IMR-90 (cell line): ENCODE measurements at regions not wholly inside any gene's neighbourhood (a gene's known extent, or its start where the extent isn't known, plus 50 kb on each side); places are given as distances from the start of the nearest gene placed in this dataset.

Experiments
- ATAC-seq: fragments of 200-7000 bp; cut with Tn5 transposase; 2 replicates; pipeline ENCODE4 v1.9.1; 2020; ENCODE audit warnings: low read depth, mild to moderate bottlenecking, moderate library complexity
- BruUV-seq: library from RNA; stranded (reverse); fragments of 400-500 nt; replicated peaks from 2 replicates; lab custom pipeline; 2021; lab: Mats Ljungman, UMichigan
- CTCF ChIA-PET: fragments of 300-600 bp; formaldehyde crosslinking; extraction: SDS; loops from one replicate; lab custom pipeline; 2021; ENCODE audit warnings: antibody characterized with exemption; lab: Yijun Ruan, JAX
- POLR2A ChIA-PET: fragments of 300-600 bp; sonication (Branson Sonifier 250); formaldehyde crosslinking; loops from one replicate; lab custom pipeline; 2022; ENCODE audit warnings: antibody characterized with exemption; ENCODE audit not compliant: unreplicated experiment; lab: Charles Lee
- DNase-seq: peaks from one replicate; pipeline ENCODE4 v3.0.0; 2013
- H2AFZ ChIP-seq: replicated peaks from 2 replicates; pipeline ENCODE3; 2013; ENCODE audit warnings: low read length, mild to moderate bottlenecking; ENCODE audit not compliant: poor library complexity
- H2AK5ac ChIP-seq: 2 replicates; pipeline ENCODE4 v1.6.1; 2013; ENCODE audit warnings: low read depth, low read length, inconsistent platforms
- H2AK9ac ChIP-seq: replicated peaks from 2 replicates; pipeline ENCODE3; 2013; ENCODE audit warnings: mild to moderate bottlenecking, low read depth, low read length, moderate library complexity; ENCODE audit not compliant: poor library complexity
- H2BK120ac ChIP-seq: 2 replicates; pipeline ENCODE4 v1.6.1; 2013; ENCODE audit warnings: low read depth, low read length, inconsistent platforms
- H2BK15ac ChIP-seq: 3 replicates; pipeline ENCODE4 v1.6.1; 2013; ENCODE audit warnings: low read depth, low read length, inconsistent platforms
- H2BK20ac ChIP-seq: 2 replicates; pipeline ENCODE4 v1.6.1; 2013; ENCODE audit warnings: low read depth, mild to moderate bottlenecking, inconsistent platforms, low read length, moderate library complexity
- H2BK5ac ChIP-seq: 2 replicates; pipeline ENCODE4 v1.6.1; 2013; ENCODE audit warnings: mild to moderate bottlenecking, low read depth, low read length, inconsistent platforms; ENCODE audit not compliant: poor library complexity, severe bottlenecking
- H3K14ac ChIP-seq: replicated peaks from 2 replicates; pipeline ENCODE4 v1.6.1; 2013; ENCODE audit warnings: low read depth, low read length, inconsistent platforms
- H3K18ac ChIP-seq: 2 replicates; pipeline ENCODE4 v1.6.1; 2013; ENCODE audit warnings: low read depth, low read length, control low read depth
- H3K23ac ChIP-seq: 2 replicates; pipeline ENCODE4 v1.6.1; 2013; ENCODE audit warnings: low read depth, low read length, inconsistent platforms
- H3K27ac ChIP-seq: 2 replicates; pipeline ENCODE4 v1.5.1; 2013; ENCODE audit warnings: mild to moderate bottlenecking, control low read depth, low read length; ENCODE audit not compliant: insufficient read depth
- H3K27me3 ChIP-seq: 2 replicates; pipeline ENCODE4 v1.6.1; 2013; ENCODE audit warnings: low read length; ENCODE audit not compliant: control insufficient read depth, insufficient read depth
- H3K36me3 ChIP-seq: 2 replicates; pipeline ENCODE4 v1.6.1; 2013; ENCODE audit warnings: low read length, mixed read lengths; ENCODE audit not compliant: control insufficient read depth, insufficient read depth
- H3K4ac ChIP-seq: 2 replicates; pipeline ENCODE4 v1.6.1; 2013; ENCODE audit warnings: low read depth, low read length, inconsistent platforms
- H3K4me1 ChIP-seq: 2 replicates; pipeline ENCODE4 v1.6.1; 2013; ENCODE audit warnings: low read length, mixed read lengths; ENCODE audit not compliant: control insufficient read depth, insufficient read depth
- H3K4me2 ChIP-seq: 2 replicates; pipeline ENCODE4 v1.6.1; 2013; ENCODE audit warnings: low read depth, mild to moderate bottlenecking, control low read depth, low read length, moderate library complexity
- H3K4me3 ChIP-seq: 2 replicates; pipeline ENCODE4 v1.5.1; 2013; ENCODE audit warnings: low read depth, mild to moderate bottlenecking, control low read depth, low read length, moderate library complexity; ENCODE audit not compliant: insufficient read depth
- H3K56ac ChIP-seq: 2 replicates; pipeline ENCODE4 v1.6.1; 2013; ENCODE audit warnings: low read length, inconsistent platforms; ENCODE audit not compliant: insufficient read depth; ENCODE audit errors: extremely low read depth
- H3K79me1 ChIP-seq, 2 experiments: 2 replicates each; pipeline ENCODE4 v1.6.1; 2013; ENCODE audit warnings: low read length in 2 of 2, inconsistent platforms in 1 of 2, low read depth in 1 of 2
- H3K9ac ChIP-seq: 2 replicates; pipeline ENCODE4 v1.6.1; 2013; ENCODE audit warnings: low read depth, low read length, control low read depth
- H3K9me1 ChIP-seq: 2 replicates; pipeline ENCODE4 v1.6.1; 2013; ENCODE audit warnings: low read length, inconsistent platforms; ENCODE audit not compliant: insufficient read depth
- H3K9me3 ChIP-seq: 2 replicates; pipeline ENCODE4 v1.6.1; 2013; ENCODE audit warnings: low read length; ENCODE audit not compliant: control insufficient read depth, insufficient read depth
- H4K20me1 ChIP-seq: 2 replicates; pipeline ENCODE4 v1.6.1; 2013; ENCODE audit warnings: low read length, inconsistent platforms; ENCODE audit not compliant: insufficient read depth
- H4K5ac ChIP-seq: 2 replicates; pipeline ENCODE4 v1.6.1; 2013; ENCODE audit warnings: mild to moderate bottlenecking, low read depth, low read length, control low read depth
- H4K8ac ChIP-seq, 2 experiments: 2 replicates each; pipeline ENCODE4 v1.6.1; 2013; ENCODE audit warnings: low read depth in 2 of 2, low read length in 2 of 2, control low read depth in 1 of 2, inconsistent platforms in 1 of 2
- H4K91ac ChIP-seq: 2 replicates; pipeline ENCODE4 v1.6.1; 2013; ENCODE audit warnings: low read depth, low read length, inconsistent platforms; ENCODE audit not compliant: insufficient read depth
- MAFK ChIP-seq: IDR thresholded peaks from 2 replicates; pipeline ENCODE4 v1.6.1; 2012; ENCODE audit warnings: low read depth, low read length, improper control_type of control experiment
- MXI1 ChIP-seq: IDR thresholded peaks from 2 replicates; pipeline ENCODE4 v1.6.1; 2012; ENCODE audit warnings: low read depth, mild to moderate bottlenecking, low read length, moderate library complexity, borderline replicate concordance
- POLR2A ChIP-seq: IDR thresholded peaks from 2 replicates; pipeline ENCODE4 v1.6.1; 2012; ENCODE audit warnings: mild to moderate bottlenecking, low read depth, low read length
- RAD21 ChIP-seq: IDR thresholded peaks from 2 replicates; pipeline ENCODE4 v1.6.1; 2012; ENCODE audit warnings: low read length, improper control_type of control experiment
- SMC3 ChIP-seq: fragments of 150-350 bp; IDR thresholded peaks from 2 replicates; pipeline ENCODE4 v1.6.1; 2016; ENCODE audit warnings: low read depth, mild to moderate bottlenecking, antibody characterized with exemption, low read length, moderate library complexity
- WGBS, 2 experiments: methylation state at CpG; one replicate each; pipeline versions ENCODE4 v1.1.5 to v1.1.7; 2013; ENCODE audit warnings: missing lambda C conversion rate in 2 of 2; ENCODE audit not compliant: insufficient read length in 1 of 2; ENCODE audit errors: extremely low coverage in 2 of 2; 5-methylcytosine and 5-hydroxymethylcytosine counted together
- dilution Hi-C: fragments of 300-500 bp; cut with HindIII; formaldehyde crosslinking; loops from one replicate; pipeline ENCODE4 v1.14.3; 2018; ENCODE audit warnings: low sequenced_read_pairs; ENCODE audit not compliant: unreplicated experiment
- in situ Hi-C: fragments of 300-500 bp; cut with MboI; formaldehyde crosslinking; loops from 3 replicates; pipeline ENCODE4 v1.14.3; 2019; ENCODE audit warnings: low sequenced_read_pairs, inconsistent platforms, mixed read lengths
- intact Hi-C: fragments of 100-400 bp; cut with micrococcal nuclease; formaldehyde crosslinking; loops from 2 replicates; pipeline ENCODE4 v1.10.0; 2022
- TF ChIP-seq, protein P1 (sequence below): fragments of 150-350 bp; IDR thresholded peaks from 2 replicates; pipeline ENCODE4 v1.6.1; 2017; ENCODE audit warnings: mild to moderate bottlenecking, antibody characterized with exemption, low read length, low read depth
- TF ChIP-seq, protein P2 (sequence below): fragments of 150-350 bp; IDR thresholded peaks from 2 replicates; pipeline ENCODE4 v1.6.1; 2016; ENCODE audit warnings: low read depth, mild to moderate bottlenecking, low read length, moderate library complexity, borderline replicate concordance

DNA sequence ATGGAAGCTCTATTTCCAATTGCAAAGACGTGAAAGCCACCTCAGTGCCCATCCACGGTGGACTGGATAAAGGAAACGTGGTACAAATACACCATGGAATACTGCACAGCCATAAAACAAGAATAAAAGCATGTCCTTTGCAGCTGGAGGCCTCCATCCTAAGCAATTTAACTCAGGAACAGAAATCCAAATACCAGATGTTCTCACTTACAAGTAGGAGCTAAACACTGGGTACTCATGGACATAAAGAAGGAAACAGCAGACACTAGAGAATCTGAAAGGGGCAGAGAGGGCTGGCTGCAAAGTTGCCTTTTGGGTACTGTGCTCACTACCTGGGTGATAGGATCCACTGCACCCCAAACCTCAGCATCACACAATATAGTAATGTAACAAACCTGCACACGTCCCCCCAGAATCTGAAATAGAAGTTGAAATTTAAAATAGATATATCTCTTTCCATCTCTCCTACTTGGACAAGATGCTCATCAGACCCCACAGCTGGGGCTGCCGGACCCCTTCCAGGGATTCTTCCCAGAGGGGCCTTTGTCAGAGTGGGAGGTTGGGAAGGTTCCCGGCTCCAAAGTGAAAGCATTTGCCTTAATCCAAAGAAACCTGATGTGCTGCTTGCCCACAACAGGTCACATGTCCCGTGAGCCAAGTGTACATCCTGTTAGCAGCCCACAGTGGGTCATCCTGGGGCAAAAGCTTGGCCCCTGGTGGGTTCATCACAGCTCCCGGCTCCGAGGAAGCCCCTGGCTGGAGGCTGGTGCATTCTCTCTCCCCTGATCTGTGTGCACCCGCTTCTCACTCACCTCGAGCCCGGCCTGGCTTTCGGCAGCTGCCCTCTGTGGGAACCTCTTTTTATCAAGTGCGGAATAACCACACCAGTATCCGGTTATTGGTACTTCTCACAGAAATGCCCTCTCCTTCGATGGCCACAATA lies 172.3 kb upstream of the PPP2R2D start:
- Histone ChIP-seq H3K56ac (no peak overlapping the region), H3K23ac (no peak overlapping the region), H2AK9ac (no peak overlapping the region), H2BK20ac (no peak overlapping the region), H2AFZ (no peak overlapping the region), H4K5ac (no peak overlapping the region), H3K4me2 (no peak overlapping the region), H3K18ac (no peak overlapping the region), H3K9me1 (no peaks in the 10 kb centered on the region), H3K9ac (no peak overlapping the region), H3K9me3 (peaks cover 57% of the 10 kb centered on the region), H3K27me3 (no peaks in the 10 kb centered on the region), H2BK15ac (no peak overlapping the region), H3K14ac (no peak overlapping the region), H4K8ac (no peak overlapping the region), H2AK5ac (no peak overlapping the region), H4K91ac (no peak overlapping the region), H2BK120ac (no peak overlapping the region), H3K4me3 (no peak overlapping the region), H3K4me1 (no peaks in the 10 kb centered on the region), H2BK5ac (no peak overlapping the region), H3K36me3 (no peaks in the 10 kb centered on the region), H4K20me1 (no peaks in the 10 kb centered on the region), H3K79me1 (no peaks in the 10 kb centered on the region), H3K27ac (no peak overlapping the region), H3K4ac (no peak overlapping the region)
- WGBS, 2 experiments, result 60% methylated on average over 7 of the region's 16 CpGs; no CpG with 5 or more reads in 1 of the 2 experiments
- ChIA-PET POLR2A (no interaction called here), CTCF (interaction anchor here (0.6 kb wide), 1 partner anchor 101 kb away, joined by 3 read pairs; no protein-coding TSS in a partner anchor)
- ATAC-seq, result no peak
- in situ Hi-C loops (no loop called here), intact Hi-C loops (no loop called here), dilution Hi-C loops (no loop called here)
- DNase-seq, result no peak
- no TSS peak for BruUV-seq
- TF ChIP-seq POLR2A (no peak), MAFK (no peak), MXI1 (no peak), SMC3 (no peak), RAD21 (no peak)
- TF ChIP-seq, protein P1, sequence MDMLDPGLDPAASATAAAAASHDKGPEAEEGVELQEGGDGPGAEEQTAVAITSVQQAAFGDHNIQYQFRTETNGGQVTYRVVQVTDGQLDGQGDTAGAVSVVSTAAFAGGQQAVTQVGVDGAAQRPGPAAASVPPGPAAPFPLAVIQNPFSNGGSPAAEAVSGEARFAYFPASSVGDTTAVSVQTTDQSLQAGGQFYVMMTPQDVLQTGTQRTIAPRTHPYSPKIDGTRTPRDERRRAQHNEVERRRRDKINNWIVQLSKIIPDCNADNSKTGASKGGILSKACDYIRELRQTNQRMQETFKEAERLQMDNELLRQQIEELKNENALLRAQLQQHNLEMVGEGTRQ, result no peak
- TF ChIP-seq, protein P2, sequence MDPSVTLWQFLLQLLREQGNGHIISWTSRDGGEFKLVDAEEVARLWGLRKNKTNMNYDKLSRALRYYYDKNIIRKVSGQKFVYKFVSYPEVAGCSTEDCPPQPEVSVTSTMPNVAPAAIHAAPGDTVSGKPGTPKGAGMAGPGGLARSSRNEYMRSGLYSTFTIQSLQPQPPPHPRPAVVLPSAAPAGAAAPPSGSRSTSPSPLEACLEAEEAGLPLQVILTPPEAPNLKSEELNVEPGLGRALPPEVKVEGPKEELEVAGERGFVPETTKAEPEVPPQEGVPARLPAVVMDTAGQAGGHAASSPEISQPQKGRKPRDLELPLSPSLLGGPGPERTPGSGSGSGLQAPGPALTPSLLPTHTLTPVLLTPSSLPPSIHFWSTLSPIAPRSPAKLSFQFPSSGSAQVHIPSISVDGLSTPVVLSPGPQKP, result no peak
